GM18861 (cell line): ENCODE measurements at regions not wholly inside any gene's neighbourhood (a gene's known extent, or its start where the extent isn't known, plus 50 kb on each side); places are given as distances from the start of the nearest gene placed in this dataset.

Experiments used
- ATAC-seq: cut with Tn5 transposase; IDR thresholded peaks from one replicate; pipeline ENCODE4 v1.9.1; 2021; ENCODE audit not compliant: unreplicated experiment

DNA sequence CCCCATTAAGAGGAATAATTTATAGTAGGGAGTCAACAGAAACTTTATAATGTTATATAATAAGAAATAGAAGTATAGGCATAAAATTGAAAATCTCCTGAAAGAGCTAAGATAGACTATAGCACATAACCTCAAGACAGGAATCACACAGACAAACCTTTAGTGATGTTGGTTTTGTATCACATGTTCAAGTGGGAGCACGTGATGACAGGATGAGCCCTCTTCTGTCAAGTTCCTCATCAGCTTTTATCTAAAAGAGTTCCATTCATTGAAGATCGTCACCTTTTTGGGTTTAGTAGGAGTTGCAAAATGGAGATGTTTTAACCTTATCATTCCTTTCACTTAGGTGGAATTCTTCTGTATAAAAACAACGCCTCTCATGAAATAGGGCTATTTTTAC is 127.0 kb downstream of the MCHR2 start:
- no peak for ATAC-seq

DNA sequence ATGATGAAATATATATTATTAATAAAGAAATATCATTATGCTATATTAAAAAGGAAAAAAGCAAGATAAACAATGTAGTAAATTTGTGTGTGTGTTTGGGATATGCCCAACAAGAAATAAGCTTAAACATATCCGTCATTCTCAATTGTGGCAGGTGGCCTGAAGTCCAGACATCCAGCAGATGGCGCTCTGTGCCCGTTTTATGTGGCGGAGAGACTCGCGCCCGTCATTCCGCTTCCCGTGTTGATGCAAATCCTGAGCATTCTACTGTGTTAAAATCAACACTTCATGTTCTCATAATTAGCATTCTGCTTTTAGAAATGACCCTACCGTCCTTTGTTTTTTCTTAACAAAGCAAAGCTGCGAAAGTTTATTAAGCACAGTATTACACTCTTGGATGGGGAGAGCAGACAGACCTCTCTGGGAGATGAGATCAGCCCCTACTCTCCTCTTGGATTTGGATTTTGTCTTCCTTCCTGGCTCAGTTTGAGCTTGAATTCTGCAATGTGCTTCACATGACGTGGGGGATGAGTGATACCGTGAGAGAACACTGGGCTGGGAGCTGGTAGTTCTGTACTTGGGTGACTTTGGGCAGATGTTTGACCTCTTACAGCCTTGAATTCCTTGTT is 125.8 kb downstream of the MCHR2 start:
- ATAC-seq = peak; percentile 92
